CD14-positive monocyte (primary cell): ENCODE measurements at regions not wholly inside any gene's neighbourhood (a gene's known extent, or its start where the extent isn't known, plus 50 kb on each side); places are given as distances from the start of the nearest gene placed in this dataset.

ENCODE experiments used
- DNase-seq, 3 donors: peaks; one replicate each; pipeline ENCODE4 v3.0.0-alpha.2; 2011 to 2022
- H2AFZ ChIP-seq: 2 replicates; pipeline ENCODE4 v1.6.0; 2012; ENCODE audit warnings: mild to moderate bottlenecking, low read depth, low read length, inconsistent platforms; ENCODE audit not compliant: insufficient read depth, poor library complexity, severe bottlenecking
- H3K27ac ChIP-seq, 2 donors: 1 replicate in 1 of 2; 2 replicates in 1 of 2; pipeline ENCODE4 v1.5.1; 2012 to 2013; ENCODE audit warnings: low read length in 2 of 2, control low read depth in 1 of 2, inconsistent platforms in 1 of 2, low read depth in 1 of 2, mild to moderate bottlenecking in 1 of 2
- H3K27me3 ChIP-seq, 2 donors: one replicate each; pipeline versions ENCODE4 v1.6.0 to v1.6.1; 2011 to 2013; ENCODE audit warnings: low read length in 2 of 2; ENCODE audit not compliant: control insufficient read depth in 2 of 2, insufficient read depth in 2 of 2
- H3K36me3 ChIP-seq, 2 donors: replicated peaks in 1 of 2; 1 replicate in 1 of 2; 2 replicates in 1 of 2; pipeline versions ENCODE4 v1.5.1 to v1.6.1; 2012 to 2013; ENCODE audit warnings: low read length in 2 of 2, control low read depth in 1 of 2, inconsistent platforms in 1 of 2, mild to moderate bottlenecking in 1 of 2; ENCODE audit not compliant: insufficient read depth in 2 of 2, control insufficient read depth in 1 of 2
- H3K4me1 ChIP-seq, 2 donors: 1 replicate in 1 of 2; 2 replicates in 1 of 2; pipeline versions ENCODE4 v1.5.1 to v1.6.1; 2012 to 2013; ENCODE audit warnings: low read length in 2 of 2, control low read depth in 1 of 2, inconsistent platforms in 1 of 2, mild to moderate bottlenecking in 1 of 2, moderate library complexity in 1 of 2; ENCODE audit not compliant: insufficient read depth in 2 of 2, control insufficient read depth in 1 of 2
- H3K4me2 ChIP-seq: replicated peaks from 2 replicates; pipeline ENCODE3; 2012; ENCODE audit warnings: low read length, moderate library complexity, mild to moderate bottlenecking; ENCODE audit not compliant: poor library complexity, severe bottlenecking; ENCODE audit errors: extremely low read depth
- H3K4me3 ChIP-seq, 3 experiments: fragments of 200-600 bp in 1 of 3; sonication (generic) in 1 of 3; replicated peaks in 1 of 3; 1 replicate in 2 of 3; 2 replicates in 1 of 3; pipeline ENCODE4 v1.5.1; 2011 to 2013; ENCODE audit warnings: low read length in 3 of 3, mild to moderate bottlenecking in 3 of 3, control low read depth in 2 of 3, low read depth in 2 of 3, inconsistent platforms in 1 of 3, moderate library complexity in 1 of 3
- H3K79me2 ChIP-seq: 2 replicates; pipeline ENCODE4 v1.6.0; 2012; ENCODE audit warnings: mild to moderate bottlenecking, control low read depth, inconsistent platforms, low read length, moderate library complexity; ENCODE audit not compliant: insufficient read depth
- H3K9ac ChIP-seq: 2 replicates; pipeline ENCODE4 v1.6.0; 2017; ENCODE audit warnings: low read length, mild to moderate bottlenecking; ENCODE audit not compliant: insufficient read depth, poor library complexity, severe bottlenecking
- H3K9me3 ChIP-seq, 2 donors: replicated peaks in 1 of 2; 1 replicate in 1 of 2; 2 replicates in 1 of 2; pipeline versions ENCODE4 v1.5.1 to v1.6.1; 2012 to 2013; ENCODE audit warnings: low read length in 2 of 2, control low read depth in 1 of 2; ENCODE audit not compliant: control insufficient read depth in 1 of 2, insufficient read depth in 1 of 2
- H4K20me1 ChIP-seq: 2 replicates; pipeline ENCODE4 v1.6.0; 2012; ENCODE audit warnings: mild to moderate bottlenecking, low read length, control low read depth, moderate library complexity; ENCODE audit not compliant: insufficient read depth
- H3K27ac Mint-ChIP-seq, 7 donors: one replicate each; pipeline ENCODE4 v1.8.0; 2020; ENCODE audit warnings: mild to moderate bottlenecking in 7 of 7, mixed read lengths in 7 of 7, moderate library complexity in 6 of 7, inconsistent platforms in 2 of 7
- H3K27me3 Mint-ChIP-seq, 3 donors: one replicate each; pipeline ENCODE4 v1.8.0; 2021 to 2022; ENCODE audit warnings: low read depth in 3 of 3, mild to moderate bottlenecking in 3 of 3, mixed read lengths in 3 of 3, moderate library complexity in 3 of 3, inconsistent platforms in 1 of 3
- H3K36me3 Mint-ChIP-seq, 2 donors: one replicate each; pipeline ENCODE4 v1.8.0; 2020; ENCODE audit warnings: mixed read lengths in 2 of 2, inconsistent platforms in 1 of 2, mild to moderate bottlenecking in 1 of 2
- H3K4me1 Mint-ChIP-seq: one replicate; pipeline ENCODE4 v1.8.0; 2020; ENCODE audit warnings: mild to moderate bottlenecking, mixed read lengths
- H3K4me3 Mint-ChIP-seq, 2 donors: one replicate each; pipeline ENCODE4 v1.8.0; 2020; ENCODE audit warnings: mild to moderate bottlenecking in 2 of 2, mixed read lengths in 2 of 2, moderate library complexity in 1 of 2
- H3K9me3 Mint-ChIP-seq, 7 donors: one replicate each; pipeline ENCODE4 v1.8.0; 2020 to 2022; ENCODE audit warnings: mixed read lengths in 7 of 7, mild to moderate bottlenecking in 6 of 7, moderate library complexity in 6 of 7, inconsistent platforms in 2 of 7
- WGBS: methylation state at CpG from one replicate; pipeline ENCODE4 v1.1.5; 2013; ENCODE audit warnings: missing lambda C conversion rate; ENCODE audit not compliant: insufficient coverage; 5-methylcytosine and 5-hydroxymethylcytosine counted together
- intact Hi-C, 2 donors: fragments of 100-400 bp; cut with micrococcal nuclease; formaldehyde crosslinking; loops; one replicate each; pipeline versions ENCODE4 v1.15.0 to v1.15.1; 2023
- TF ChIP-seq, protein P1 (sequence below): fragments of 200-600 bp; IDR thresholded peaks from one replicate; pipeline ENCODE4 v1.8.0; 2022; ENCODE audit warnings: antibody characterized with exemption, mild to moderate bottlenecking

DNA sequence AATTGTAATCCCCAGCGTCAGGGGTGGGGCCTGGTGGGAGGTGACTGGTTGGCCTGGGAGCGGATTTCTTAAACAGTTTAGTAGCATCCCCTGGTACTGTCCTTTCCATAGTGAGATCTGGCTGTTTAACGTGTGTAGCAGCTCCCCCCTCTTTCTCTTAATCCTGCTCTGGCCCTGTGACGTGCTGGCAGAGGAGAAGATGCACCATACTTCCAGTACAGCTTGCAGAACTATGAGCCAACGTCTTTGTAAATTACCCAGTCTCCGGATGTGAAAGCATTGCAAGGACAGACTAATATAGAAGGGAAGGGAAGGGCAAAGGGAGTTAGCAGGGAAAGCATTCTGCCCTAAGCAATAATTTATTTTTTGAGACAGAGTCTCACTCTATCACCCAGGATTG lies 83.9 kb downstream of the RMI2 start:
- H3K36me3 ChIP-seq, result no peaks in the 10 kb centered on the region
- no peak overlapping the region for H3K4me3 ChIP-seq
- no peak for DNase-seq
- TF ChIP-seq, protein P1, sequence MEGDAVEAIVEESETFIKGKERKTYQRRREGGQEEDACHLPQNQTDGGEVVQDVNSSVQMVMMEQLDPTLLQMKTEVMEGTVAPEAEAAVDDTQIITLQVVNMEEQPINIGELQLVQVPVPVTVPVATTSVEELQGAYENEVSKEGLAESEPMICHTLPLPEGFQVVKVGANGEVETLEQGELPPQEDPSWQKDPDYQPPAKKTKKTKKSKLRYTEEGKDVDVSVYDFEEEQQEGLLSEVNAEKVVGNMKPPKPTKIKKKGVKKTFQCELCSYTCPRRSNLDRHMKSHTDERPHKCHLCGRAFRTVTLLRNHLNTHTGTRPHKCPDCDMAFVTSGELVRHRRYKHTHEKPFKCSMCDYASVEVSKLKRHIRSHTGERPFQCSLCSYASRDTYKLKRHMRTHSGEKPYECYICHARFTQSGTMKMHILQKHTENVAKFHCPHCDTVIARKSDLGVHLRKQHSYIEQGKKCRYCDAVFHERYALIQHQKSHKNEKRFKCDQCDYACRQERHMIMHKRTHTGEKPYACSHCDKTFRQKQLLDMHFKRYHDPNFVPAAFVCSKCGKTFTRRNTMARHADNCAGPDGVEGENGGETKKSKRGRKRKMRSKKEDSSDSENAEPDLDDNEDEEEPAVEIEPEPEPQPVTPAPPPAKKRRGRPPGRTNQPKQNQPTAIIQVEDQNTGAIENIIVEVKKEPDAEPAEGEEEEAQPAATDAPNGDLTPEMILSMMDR, result no peak
- H3K36me3 Mint-ChIP-seq, result no peaks in the 10 kb centered on the region
- H4K20me1 ChIP-seq, result no peaks in the 10 kb centered on the region
- peak overlapping the region in 2 of 7 donors; percentile 20 to 67 for H3K27ac Mint-ChIP-seq
- peaks cover 5 to 8% of the 10 kb centered on the region in 2 donors for H3K4me1 ChIP-seq
- H3K4me1 Mint-ChIP-seq, result peaks cover 13% of the 10 kb centered on the region
- no peaks in the 10 kb centered on the region for H3K79me2 ChIP-seq
- H3K27ac ChIP-seq, result no peak overlapping the region
- H3K9me3 ChIP-seq, result peaks cover 0 to 6% of the 10 kb centered on the region in 2 donors
- H3K9me3 Mint-ChIP-seq, result peaks cover 0 to 15% (median 2%) of the 10 kb centered on the region in 7 donors
- peaks cover 1% of the 10 kb centered on the region in 3 donors for H3K27me3 Mint-ChIP-seq
- H2AFZ ChIP-seq, result no peak overlapping the region
- H3K9ac ChIP-seq, result no peak overlapping the region
- intact Hi-C loops, result no loop called here
- H3K4me3 Mint-ChIP-seq, result no peak overlapping the region
- WGBS, result 64% methylated on average over 2 of the region's 6 CpGs
- no peaks in the 10 kb centered on the region for H3K27me3 ChIP-seq
- no peak overlapping the region for H3K4me2 ChIP-seq

DNA sequence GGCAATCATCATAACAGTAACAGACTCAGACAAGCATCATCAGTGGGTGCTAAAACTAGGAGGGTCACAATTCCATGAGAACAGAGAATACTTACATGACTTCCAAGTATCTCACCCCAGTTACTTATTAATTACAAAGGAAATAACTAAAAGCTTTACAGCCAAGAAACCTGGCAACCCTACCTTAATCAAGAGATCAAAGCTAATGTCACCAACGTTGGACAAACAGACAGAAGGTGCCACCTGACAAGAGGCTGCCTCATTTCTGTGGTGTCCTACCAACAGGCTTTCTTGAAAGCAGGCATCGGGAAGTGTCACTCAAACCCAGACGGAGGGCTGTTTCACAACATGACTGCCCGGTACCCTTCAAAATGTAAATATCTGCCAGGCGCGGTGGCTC lies 84.6 kb downstream of the RMI2 start:
- Histone ChIP-seq H2AFZ (no peak overlapping the region), H4K20me1 (no peaks in the 10 kb centered on the region), H3K36me3 (no peaks in the 10 kb centered on the region), H3K9me3 (peaks cover 0 to 6% of the 10 kb centered on the region in 2 donors), H3K27ac (no peak overlapping the region), H3K4me2 (no peak overlapping the region), H3K27me3 (no peaks in the 10 kb centered on the region), H3K9ac (no peak overlapping the region), H3K4me3 (no peak overlapping the region), H3K4me1 (peaks cover 3 to 6% of the 10 kb centered on the region in 2 donors), H3K79me2 (no peaks in the 10 kb centered on the region)
- Mint-ChIP-seq H3K27me3 (peaks cover 1% of the 10 kb centered on the region in 3 donors), H3K4me3 (no peak overlapping the region), H3K27ac (no peak overlapping the region), H3K9me3 (peaks cover 0 to 15% (median 2%) of the 10 kb centered on the region in 7 donors), H3K36me3 (no peaks in the 10 kb centered on the region), H3K4me1 (peaks cover 12% of the 10 kb centered on the region)
- TF ChIP-seq, protein P1, result no peak
- 41% methylated on average over 6 of the region's 6 CpGs for WGBS
- intact Hi-C loops, result no loop called here
- DNase-seq, result no peak
